ENCODE measurements at regions not wholly inside any gene's neighbourhood (a gene's known extent, or its start where the extent isn't known, plus 50 kb on each side); places are given as distances from the start of the nearest gene placed in this dataset.

GRCh38 chr5:167573370-167574127 lies 717.9 kb upstream of the WWC1 start:
- Histone ChIP-seq H4K20me1 (ENCODE audit: insufficient read depth, low read length) (no peaks in the 10 kb centered on the region), H3K79me2 (ENCODE audit: insufficient read depth, low read depth, low read length) (no peaks in the 10 kb centered on the region), H3K27ac (ENCODE audit: low read depth, low read length, poor library complexity, severe bottlenecking) (no peak overlapping the region), H3K4me2 (ENCODE audit: low read length) (no peak overlapping the region), H3K9me3 (ENCODE audit: low read length) (no peaks in the 10 kb centered on the region), H3K4me3 (ENCODE audit: low read depth, low read length, poor library complexity, severe bottlenecking) (no peak overlapping the region), H3K36me3 (ENCODE audit: insufficient read depth, low read length) (no peaks in the 10 kb centered on the region), H3K9me2 (ENCODE audit: insufficient read depth, low read length) (no peaks in the 10 kb centered on the region), H2AFZ (ENCODE audit: low read length) (no peak overlapping the region), H3K4me1 (ENCODE audit: insufficient read depth, low read length, poor library complexity, severe bottlenecking) (no peaks in the 10 kb centered on the region)
- intact Hi-C loops (cut with micrococcal nuclease; ENCODE audit: unreplicated experiment), result no loop called here
- POLR2A ChIA-PET, result interaction anchor here (0.7 kb wide), 1 partner anchor 510 kb away, joined by 5 read pairs; no protein-coding TSS in a partner anchor
- TF ChIP-seq CTCF (conservative IDR thresholded peaks at IDR 0.05; ENCODE audit: low read length) (no peak), EZH2phosphoT487 (IDR thresholded peaks at IDR 0.05; ENCODE audit: borderline replicate concordance, low read depth, low read length) (no peak)
- no peak for DNase-seq (ENCODE audit: low spot score)
- CTCF ChIA-PET (ENCODE audit: unreplicated experiment), result no interaction called here
- BruUV-seq (replicated peaks), result no TSS peak

GRCh38 chr5:167574464-167574863 lies 717.0 kb upstream of the WWC1 start:
- CTCF ChIA-PET (ENCODE audit: unreplicated experiment), result no interaction called here
- no peak for DNase-seq (ENCODE audit: low spot score)
- intact Hi-C loops (cut with micrococcal nuclease; ENCODE audit: unreplicated experiment), result no loop called here
- H3K79me2 ChIP-seq (ENCODE audit: insufficient read depth, low read depth, low read length), result no peaks in the 10 kb centered on the region
- H3K4me2 ChIP-seq (ENCODE audit: low read length), result no peak overlapping the region
- H3K4me1 ChIP-seq (ENCODE audit: insufficient read depth, low read length, poor library complexity, severe bottlenecking), result no peaks in the 10 kb centered on the region
- no peak overlapping the region for H3K4me3 ChIP-seq (ENCODE audit: low read depth, low read length, poor library complexity, severe bottlenecking)
- H3K9me3 ChIP-seq (ENCODE audit: low read length), result no peaks in the 10 kb centered on the region
- H4K20me1 ChIP-seq (ENCODE audit: insufficient read depth, low read length), result no peaks in the 10 kb centered on the region
- no peak overlapping the region for H3K27ac ChIP-seq (ENCODE audit: low read depth, low read length, poor library complexity, severe bottlenecking)
- no peak overlapping the region for H2AFZ ChIP-seq (ENCODE audit: low read length)
- H3K36me3 ChIP-seq (ENCODE audit: insufficient read depth, low read length), result no peaks in the 10 kb centered on the region
- POLR2A ChIA-PET, result no interaction called here
- no TSS peak for BruUV-seq (replicated peaks)
- no peaks in the 10 kb centered on the region for H3K9me2 ChIP-seq (ENCODE audit: insufficient read depth, low read length)
- no peak for TF ChIP-seq EZH2phosphoT487 (IDR thresholded peaks at IDR 0.05; ENCODE audit: borderline replicate concordance, low read depth, low read length)

DNA sequence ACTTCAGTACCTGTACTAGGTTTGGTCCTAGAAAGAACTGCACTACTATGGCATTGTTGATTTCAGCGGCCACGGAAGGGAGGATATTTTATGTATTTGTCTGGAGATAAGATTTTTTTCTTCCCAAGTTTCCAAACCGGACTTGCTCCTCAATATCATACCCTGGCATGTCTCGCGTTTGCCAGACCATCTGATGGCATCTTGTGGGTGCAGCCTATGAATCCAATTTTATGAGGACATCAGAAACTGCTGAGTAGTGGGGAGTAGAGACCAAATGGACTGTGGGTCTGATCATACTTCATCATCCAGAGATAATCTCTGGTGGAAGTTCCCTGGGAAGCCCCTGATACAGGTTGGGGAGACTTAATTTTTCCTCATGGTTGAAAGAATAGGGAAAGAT lies 716.1 kb upstream of the WWC1 start:
- no peak overlapping the region for H3K4me2 ChIP-seq (ENCODE audit: low read length)
- TF ChIP-seq CTCF (conservative IDR thresholded peaks at IDR 0.05; ENCODE audit: low read length), result no peak
- no peak for TF ChIP-seq EZH2phosphoT487 (IDR thresholded peaks at IDR 0.05; ENCODE audit: borderline replicate concordance, low read depth, low read length)
- intact Hi-C loops (cut with micrococcal nuclease; ENCODE audit: unreplicated experiment), result no loop called here

More for the DNA sequence above, 716.1 kb upstream of the WWC1 start:
- H3K9me2 ChIP-seq (ENCODE audit: insufficient read depth, low read length), result no peaks in the 10 kb centered on the region
- H3K4me1 ChIP-seq (ENCODE audit: insufficient read depth, low read length, poor library complexity, severe bottlenecking), result no peaks in the 10 kb centered on the region
- no peaks in the 10 kb centered on the region for H4K20me1 ChIP-seq (ENCODE audit: insufficient read depth, low read length)
- ChIA-PET CTCF (ENCODE audit: unreplicated experiment) (no interaction called here), POLR2A (no interaction called here)
- no peaks in the 10 kb centered on the region for H3K79me2 ChIP-seq (ENCODE audit: insufficient read depth, low read depth, low read length)
- no peak overlapping the region for H3K4me3 ChIP-seq (ENCODE audit: low read depth, low read length, poor library complexity, severe bottlenecking)
- H2AFZ ChIP-seq (ENCODE audit: low read length), result no peak overlapping the region
- H3K27ac ChIP-seq (ENCODE audit: low read depth, low read length, poor library complexity, severe bottlenecking), result no peak overlapping the region
- no peaks in the 10 kb centered on the region for H3K36me3 ChIP-seq (ENCODE audit: insufficient read depth, low read length)
- DNase-seq (ENCODE audit: low spot score), result no peak
- no TSS peak for BruUV-seq (replicated peaks)
- H3K9me3 ChIP-seq (ENCODE audit: low read length), result no peaks in the 10 kb centered on the region
